HL-60 (cell line): ENCODE measurements at regions not wholly inside any gene's neighbourhood (a gene's known extent, or its start where the extent isn't known, plus 50 kb on each side); places are given as distances from the start of the nearest gene placed in this dataset.

ENCODE experiments used
- DNase-seq, 2 experiments: peaks; one replicate each; pipeline ENCODE4 v3.0.0-alpha.2; 2010 to 2020; ENCODE audit warnings: low read depth in 1 of 2, low spot score in 1 of 2
- H3K27ac ChIP-seq: fragments of 250-450 bp; sonication (Bioruptor Pico); replicated peaks from 2 replicates; pipeline ENCODE4 v1.5.1; 2020; ENCODE audit warnings: mild to moderate bottlenecking, moderate library complexity
- H3K27me3 ChIP-seq: fragments of 250-450 bp; sonication (Bioruptor Pico); 2 replicates; pipeline ENCODE4 v1.5.1; 2021; ENCODE audit warnings: mild to moderate bottlenecking, moderate library complexity; ENCODE audit not compliant: insufficient read depth, poor library complexity, severe bottlenecking
- H3K4me3 ChIP-seq: replicated peaks from 2 replicates; pipeline ENCODE4 v1.5.1; 2011; ENCODE audit warnings: mild to moderate bottlenecking, control low read depth, low read length; ENCODE audit not compliant: insufficient read depth
- CTCF ChIP-seq: IDR thresholded peaks from one replicate; pipeline ENCODE4 v1.5.1; 2011; ENCODE audit warnings: low read length, control low read depth, inconsistent platforms; ENCODE audit not compliant: insufficient read depth
- GABPA ChIP-seq: IDR thresholded peaks from 2 replicates; pipeline ENCODE4 v1.6.1; 2012; ENCODE audit warnings: low read depth
- POLR2AphosphoS5 ChIP-seq: IDR thresholded peaks from 2 replicates; pipeline ENCODE4 v1.6.1; 2012; ENCODE audit warnings: low read depth
- REST ChIP-seq: IDR thresholded peaks from 2 replicates; pipeline ENCODE4 v1.6.1; 2012; ENCODE audit warnings: low read depth; ENCODE audit not compliant: insufficient replicate concordance
- SPI1 ChIP-seq: IDR thresholded peaks from 2 replicates; pipeline ENCODE4 v1.6.1; 2012; ENCODE audit warnings: low read depth, mild to moderate bottlenecking, borderline replicate concordance

- DNase-seq: no peak
- no peak overlapping the region for H3K27ac ChIP-seq
- TF ChIP-seq CTCF: no peak
- no peak for TF ChIP-seq SPI1
- H3K4me3 ChIP-seq: no peak overlapping the region
- H3K27me3 ChIP-seq: no peaks in the 10 kb centered on the region
These were observed 339.7 kb upstream of the EDNRB start for GRCh38 chr13:78258304-78258703.

GRCh38 chr13:78256484-78256883 lies 337.9 kb upstream of the EDNRB start:
- Histone ChIP-seq H3K4me3 (no peak overlapping the region), H3K27ac (no peak overlapping the region), H3K27me3 (no peaks in the 10 kb centered on the region)
- TF ChIP-seq GABPA (no peak), CTCF (no peak), SPI1 (no peak), REST (no peak), POLR2AphosphoS5 (no peak)
- no peak for DNase-seq

GRCh38 chr13:78254113-78254512 lies 335.5 kb upstream of the EDNRB start:
- H3K27me3 ChIP-seq: no peaks in the 10 kb centered on the region
- TF ChIP-seq CTCF: no peak
- TF ChIP-seq POLR2AphosphoS5: no peak
- no peak for TF ChIP-seq SPI1
- no peak for TF ChIP-seq REST
- no peak for DNase-seq
- H3K27ac ChIP-seq: no peak overlapping the region
- no peak overlapping the region for H3K4me3 ChIP-seq

GRCh38 chr13:78247362-78247761 lies 328.7 kb upstream of the EDNRB start:
- TF ChIP-seq SPI1 (no peak), CTCF (no peak), GABPA (no peak), REST (no peak), POLR2AphosphoS5 (no peak)
- Histone ChIP-seq H3K27ac (no peak overlapping the region), H3K27me3 (no peaks in the 10 kb centered on the region), H3K4me3 (no peak overlapping the region)
- DNase-seq: no peak
